Stimulated activated effector memory CD8-positive, alpha-beta T cell treated with anti-CD3 and anti-CD28 coated beads, Interleukin-12 subunit alpha, Interleukin-12 subunit beta, amount 100 ng/mL, for 72 hours (primary cell): ENCODE measurements at regions not wholly inside any gene's neighbourhood (a gene's known extent, or its start where the extent isn't known, plus 50 kb on each side); places are given as distances from the start of the nearest gene placed in this dataset.
"Not testable (repeated sequence)": the region's sequence is repeated elsewhere in the genome, so short reads cannot be mapped to it uniquely, and the experiment has no call there.

ENCODE experiments used
- ATAC-seq: fragments of 150-1000 bp; cut with Tn5 transposase; 2 replicates; pipeline ENCODE4 v1.10.0; 2021
- DNase-seq, 2 donors: peaks; one replicate each; pipeline ENCODE4 v3.0.0; 2021 to 2022; ENCODE audit warnings: low spot score in 2 of 2
- H3K27ac Mint-ChIP-seq: one replicate; pipeline ENCODE4 v1.8.0; 2022; ENCODE audit warnings: mild to moderate bottlenecking, mixed read lengths
- H3K36me3 Mint-ChIP-seq: one replicate; pipeline ENCODE4 v1.8.0; 2022; ENCODE audit warnings: mild to moderate bottlenecking, mixed read lengths
- H3K4me1 Mint-ChIP-seq: one replicate; pipeline ENCODE4 v1.8.0; 2022; ENCODE audit warnings: mixed read lengths
- H3K4me3 Mint-ChIP-seq: one replicate; pipeline ENCODE4 v1.8.0; 2022; ENCODE audit warnings: mild to moderate bottlenecking, mixed read lengths
- H3K9me3 Mint-ChIP-seq: one replicate; pipeline ENCODE4 v1.8.0; 2022; ENCODE audit warnings: mixed read lengths

DNA sequence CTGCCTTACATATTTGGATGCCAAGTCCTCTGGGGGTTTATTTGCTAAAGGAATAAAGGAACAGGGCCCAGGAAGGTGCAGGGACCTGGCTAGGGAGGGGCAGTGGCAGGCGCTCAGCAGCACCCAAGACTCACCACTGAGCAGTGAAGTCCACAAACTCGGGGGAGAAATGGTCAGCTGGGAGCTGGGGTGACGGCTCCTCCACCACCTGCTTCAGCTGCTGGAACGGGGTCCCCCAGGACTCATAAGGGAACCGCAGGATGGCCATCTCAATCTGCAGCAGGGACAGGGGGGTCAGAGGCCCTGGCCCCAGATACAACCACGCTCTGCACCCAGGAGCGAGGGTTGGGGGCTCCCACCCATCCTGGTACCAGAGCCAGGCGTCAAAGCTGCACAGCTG lies 83.2 kb downstream of the KCNJ18 start:
- not testable (repeated sequence) for DNase-seq, ATAC-seq, H3K9me3 Mint-ChIP-seq, H3K4me3 Mint-ChIP-seq, H3K4me1 Mint-ChIP-seq, H3K27ac Mint-ChIP-seq, H3K36me3 Mint-ChIP-seq

DNA sequence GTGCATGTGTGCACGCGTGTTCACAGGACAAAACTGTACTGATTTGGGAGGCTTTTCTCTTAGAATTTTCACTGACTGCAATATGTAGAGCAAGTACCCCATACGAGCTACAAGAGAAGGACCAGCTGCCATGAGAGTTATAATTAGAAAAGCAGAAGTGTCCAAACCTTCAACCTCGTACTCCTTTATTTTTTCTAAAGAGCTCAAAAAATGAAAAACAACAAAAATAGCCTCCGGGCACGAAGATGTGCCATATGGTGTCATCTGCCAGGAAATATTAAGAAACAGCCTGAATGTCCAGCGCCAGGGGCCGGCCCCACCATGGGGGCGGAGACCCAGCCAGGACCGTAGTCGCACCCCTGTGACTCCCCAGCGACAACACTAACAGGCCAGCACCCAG lies 84.6 kb downstream of the KCNJ18 start:
- not testable (repeated sequence) for H3K27ac Mint-ChIP-seq, DNase-seq, H3K4me1 Mint-ChIP-seq, H3K4me3 Mint-ChIP-seq, H3K36me3 Mint-ChIP-seq, H3K9me3 Mint-ChIP-seq, ATAC-seq

DNA sequence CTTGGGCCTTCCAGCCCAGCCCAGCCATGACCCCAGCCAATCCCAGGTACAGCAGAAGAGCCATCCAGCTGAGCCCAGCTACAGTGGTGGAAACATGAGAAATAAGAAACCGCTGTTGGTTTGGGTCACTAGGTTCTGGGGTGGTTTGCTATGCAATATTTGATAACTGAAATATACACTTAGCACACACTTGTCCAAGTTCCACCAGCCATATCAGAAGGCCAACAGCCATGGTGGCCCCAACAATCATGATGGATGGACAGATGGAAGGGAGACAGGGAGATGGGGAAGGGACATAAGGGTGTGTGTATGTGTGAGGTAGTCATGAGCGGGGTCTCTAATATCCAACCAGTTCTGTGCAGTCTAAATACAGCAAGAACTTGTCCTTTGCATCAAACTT lies 86.5 kb downstream of the KCNJ18 start:
- not testable (repeated sequence) for H3K36me3 Mint-ChIP-seq, DNase-seq, ATAC-seq, H3K27ac Mint-ChIP-seq, H3K9me3 Mint-ChIP-seq, H3K4me3 Mint-ChIP-seq, H3K4me1 Mint-ChIP-seq

DNA sequence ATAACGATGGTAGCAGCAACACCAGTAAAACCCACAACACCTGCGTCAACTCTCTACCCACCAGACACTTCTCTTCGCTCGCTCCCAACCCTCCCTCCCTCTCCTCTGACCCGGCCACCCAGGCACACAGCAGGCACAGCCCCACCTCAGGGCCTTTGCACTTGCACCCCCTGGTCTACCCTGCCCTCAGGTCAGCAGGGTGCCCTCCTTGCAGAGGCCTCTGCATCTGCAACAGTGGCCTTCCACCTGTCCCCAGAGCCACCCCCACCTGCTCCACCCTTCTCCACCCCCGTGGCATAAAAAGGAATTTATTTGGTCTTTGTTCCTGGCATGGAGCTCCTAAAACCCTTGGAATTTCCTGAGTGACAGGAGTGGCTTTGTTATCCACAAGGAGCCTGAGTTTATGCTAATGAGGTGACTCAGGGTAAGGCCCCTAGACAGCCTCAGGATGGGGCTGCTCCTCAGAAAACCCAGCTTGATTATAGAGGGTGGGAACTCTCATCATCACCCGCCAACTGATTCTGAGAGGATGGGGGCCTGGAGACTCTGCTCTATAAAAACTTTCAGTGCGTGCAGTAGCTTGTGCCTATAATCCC lies 88.1 kb downstream of the KCNJ18 start:
- not testable (repeated sequence) for H3K36me3 Mint-ChIP-seq, H3K4me3 Mint-ChIP-seq, H3K27ac Mint-ChIP-seq, H3K4me1 Mint-ChIP-seq, DNase-seq, ATAC-seq, H3K9me3 Mint-ChIP-seq

DNA sequence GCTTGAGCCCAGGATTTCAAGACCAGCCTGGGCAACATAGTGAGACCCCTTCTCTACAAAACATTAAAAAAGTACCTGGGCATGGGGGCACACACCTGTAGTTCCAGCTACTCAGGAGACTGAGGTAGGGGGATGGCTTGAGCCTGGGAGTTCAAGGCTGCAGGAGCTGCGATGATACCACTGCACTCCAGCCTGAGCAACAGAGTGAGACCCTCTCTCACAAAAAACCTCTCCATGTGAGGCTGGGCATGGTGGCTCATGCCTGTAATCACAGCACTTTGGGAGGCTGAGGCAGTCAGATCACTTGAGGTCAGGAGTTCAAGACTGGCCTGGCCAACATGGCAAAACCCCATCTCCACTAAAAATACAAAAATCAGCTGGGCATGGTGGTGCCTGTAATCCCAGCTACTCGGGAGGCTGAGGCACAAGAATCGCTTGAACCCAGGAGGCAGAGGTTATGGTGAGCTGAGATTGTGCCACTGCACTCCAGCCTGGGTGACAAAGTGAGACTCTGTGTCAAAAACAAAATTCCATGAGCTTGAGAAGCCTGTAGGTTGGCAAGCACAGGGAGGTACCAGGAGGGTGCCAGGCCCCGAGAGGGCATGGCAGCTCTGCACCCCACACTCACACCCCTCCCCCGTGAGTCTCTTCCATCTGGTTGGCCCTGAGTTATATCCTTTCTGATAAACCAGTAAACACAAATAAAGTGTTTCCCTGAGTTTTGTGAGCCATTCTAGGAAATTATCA lies 88.8 kb downstream of the KCNJ18 start:
- not testable (repeated sequence) for H3K27ac Mint-ChIP-seq, H3K36me3 Mint-ChIP-seq, H3K4me3 Mint-ChIP-seq, ATAC-seq, H3K4me1 Mint-ChIP-seq, H3K9me3 Mint-ChIP-seq
- DNase-seq: peak in 1 of 2 donors; percentile 20

DNA sequence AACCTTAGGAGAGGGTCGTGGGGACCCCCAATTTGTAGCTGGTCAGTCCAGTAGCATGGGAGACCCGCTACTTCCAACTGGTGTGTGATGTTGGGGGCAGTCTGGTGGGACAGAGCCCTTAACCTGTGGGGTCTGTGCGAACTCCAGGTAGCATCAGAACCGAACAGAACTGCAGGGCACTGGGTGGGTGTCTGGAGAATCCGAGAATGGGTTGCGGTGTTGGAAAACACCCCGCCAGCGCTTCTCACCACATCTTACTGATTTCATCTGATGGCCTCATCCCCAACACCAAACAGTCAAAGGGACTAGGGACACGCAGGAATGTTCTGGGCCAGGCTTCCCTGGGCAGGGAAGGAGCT lies 89.3 kb downstream of the KCNJ18 start:
- H3K9me3 Mint-ChIP-seq, H3K27ac Mint-ChIP-seq, H3K36me3 Mint-ChIP-seq, H3K4me3 Mint-ChIP-seq, H3K4me1 Mint-ChIP-seq: not testable (repeated sequence)
- ATAC-seq (peak; percentile 12), DNase-seq (peak in 1 of 2 donors; percentile 29)

DNA sequence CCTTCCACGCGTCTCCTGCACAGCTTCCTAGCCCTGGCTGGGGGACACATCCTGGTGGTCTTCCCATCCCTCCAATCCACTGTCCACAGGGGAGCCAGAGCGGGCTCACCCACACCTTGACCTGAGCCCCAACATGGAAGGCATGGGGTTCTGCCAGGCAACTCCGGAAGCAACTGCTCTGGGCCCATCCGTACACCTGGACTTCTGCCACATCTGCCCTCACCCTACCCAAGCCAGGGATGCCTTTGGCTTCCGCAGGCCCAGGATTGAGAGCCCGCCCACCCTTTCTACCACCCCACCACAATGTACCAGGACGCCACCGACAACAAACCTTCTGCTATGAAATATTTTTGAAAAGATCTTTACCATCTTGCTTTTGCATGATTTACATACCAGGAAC lies 89.8 kb downstream of the KCNJ18 start:
- not testable (repeated sequence) for H3K36me3 Mint-ChIP-seq, H3K4me3 Mint-ChIP-seq, H3K9me3 Mint-ChIP-seq, ATAC-seq, H3K27ac Mint-ChIP-seq, H3K4me1 Mint-ChIP-seq, DNase-seq

DNA sequence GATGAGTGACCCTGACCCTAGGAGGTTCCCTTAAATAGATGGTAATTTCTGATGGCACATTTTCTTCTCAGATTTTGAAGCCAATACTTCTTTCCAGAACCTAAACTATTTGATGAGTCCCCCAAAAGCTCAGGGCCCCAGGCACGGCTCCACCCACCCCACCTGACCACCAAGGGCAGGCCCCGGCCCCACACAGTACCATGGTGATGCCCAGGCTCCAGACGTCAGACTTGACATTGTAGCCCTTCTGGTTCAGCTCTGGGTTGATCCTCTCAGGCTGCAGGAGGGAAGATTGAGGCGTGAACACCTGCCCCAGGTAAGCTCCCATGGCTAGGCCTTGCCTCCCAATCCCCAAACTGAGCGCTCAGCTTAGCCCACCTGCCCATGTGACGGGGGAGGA lies 90.3 kb downstream of the KCNJ18 start:
- not testable (repeated sequence) for H3K4me3 Mint-ChIP-seq, H3K9me3 Mint-ChIP-seq

DNA sequence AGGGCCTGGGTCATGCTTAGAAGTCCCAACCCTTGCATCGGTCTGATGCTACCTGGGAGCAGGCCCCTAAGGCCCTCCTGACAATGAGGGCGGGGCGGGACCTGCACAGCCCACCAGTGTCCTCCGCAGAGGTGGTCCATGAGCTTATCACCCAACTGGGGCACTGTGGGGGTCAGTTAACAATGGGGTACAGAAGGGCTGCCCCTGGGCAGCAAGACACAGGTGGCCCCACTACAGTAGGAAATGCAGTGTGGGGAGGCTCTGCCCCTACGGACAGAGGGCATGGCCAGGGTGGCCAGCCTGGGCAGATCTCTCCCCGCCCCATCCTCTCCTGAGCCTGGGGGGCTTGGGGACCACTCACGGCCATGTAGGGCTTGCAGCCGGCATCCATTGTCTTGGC lies 90.7 kb downstream of the KCNJ18 start:
- not testable (repeated sequence) for H3K36me3 Mint-ChIP-seq, H3K27ac Mint-ChIP-seq, H3K4me3 Mint-ChIP-seq, DNase-seq, H3K9me3 Mint-ChIP-seq, H3K4me1 Mint-ChIP-seq
- peak; percentile 46 for ATAC-seq

More for the DNA sequence above, 90.3 kb downstream of the KCNJ18 start:
- not testable (repeated sequence) for ATAC-seq, H3K27ac Mint-ChIP-seq, H3K4me1 Mint-ChIP-seq, H3K36me3 Mint-ChIP-seq, DNase-seq

DNA sequence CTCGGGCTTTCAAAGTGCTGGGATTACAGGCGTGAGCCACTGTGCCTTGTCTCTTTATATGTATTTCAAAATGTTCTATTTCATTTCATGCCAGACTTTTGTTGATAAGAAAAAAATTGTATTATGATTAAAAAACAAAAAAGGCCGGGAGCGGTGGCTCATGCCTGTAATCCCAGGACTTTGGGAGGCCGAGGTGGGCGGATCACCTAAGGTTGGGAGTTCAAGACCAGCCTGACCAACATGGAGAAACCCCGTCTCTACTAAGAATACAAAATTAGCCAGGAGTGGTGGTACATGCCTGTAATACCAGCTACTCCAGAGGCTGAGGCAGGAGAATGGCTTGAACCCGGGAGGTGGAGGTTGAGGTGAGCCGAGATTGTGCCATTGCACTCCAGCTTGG lies 121.9 kb downstream of the KCNJ18 start:
- not testable (repeated sequence) for H3K4me1 Mint-ChIP-seq, H3K36me3 Mint-ChIP-seq, ATAC-seq, H3K4me3 Mint-ChIP-seq, H3K27ac Mint-ChIP-seq, DNase-seq, H3K9me3 Mint-ChIP-seq

DNA sequence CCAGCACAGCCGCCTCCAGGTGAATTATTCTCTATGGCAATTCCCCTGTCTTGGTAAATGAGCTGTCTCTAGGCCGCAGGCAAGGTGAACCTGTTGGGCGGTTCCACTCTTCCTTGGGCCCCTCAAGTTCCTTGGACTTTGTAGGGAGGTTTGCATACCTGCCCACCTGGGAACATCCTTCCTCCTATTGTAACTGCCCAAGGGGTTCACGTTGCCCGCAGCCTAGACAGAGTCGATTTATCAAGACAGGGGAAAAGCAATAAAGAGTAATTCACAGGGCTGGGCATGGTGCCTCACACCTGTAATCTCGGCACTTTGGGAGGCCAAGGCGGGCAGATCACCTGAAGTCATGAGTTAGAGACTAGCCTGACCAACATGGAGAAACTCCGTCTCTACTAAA lies 122.5 kb downstream of the KCNJ18 start:
- Mint-ChIP-seq H3K9me3 (peaks cover 7% of the 10 kb centered on the region), H3K36me3 (no peaks in the 10 kb centered on the region), H3K4me3 (no peak overlapping the region), H3K4me1 (no peaks in the 10 kb centered on the region), H3K27ac (no peak overlapping the region)
- DNase-seq (no peak), ATAC-seq (no peak)

DNA sequence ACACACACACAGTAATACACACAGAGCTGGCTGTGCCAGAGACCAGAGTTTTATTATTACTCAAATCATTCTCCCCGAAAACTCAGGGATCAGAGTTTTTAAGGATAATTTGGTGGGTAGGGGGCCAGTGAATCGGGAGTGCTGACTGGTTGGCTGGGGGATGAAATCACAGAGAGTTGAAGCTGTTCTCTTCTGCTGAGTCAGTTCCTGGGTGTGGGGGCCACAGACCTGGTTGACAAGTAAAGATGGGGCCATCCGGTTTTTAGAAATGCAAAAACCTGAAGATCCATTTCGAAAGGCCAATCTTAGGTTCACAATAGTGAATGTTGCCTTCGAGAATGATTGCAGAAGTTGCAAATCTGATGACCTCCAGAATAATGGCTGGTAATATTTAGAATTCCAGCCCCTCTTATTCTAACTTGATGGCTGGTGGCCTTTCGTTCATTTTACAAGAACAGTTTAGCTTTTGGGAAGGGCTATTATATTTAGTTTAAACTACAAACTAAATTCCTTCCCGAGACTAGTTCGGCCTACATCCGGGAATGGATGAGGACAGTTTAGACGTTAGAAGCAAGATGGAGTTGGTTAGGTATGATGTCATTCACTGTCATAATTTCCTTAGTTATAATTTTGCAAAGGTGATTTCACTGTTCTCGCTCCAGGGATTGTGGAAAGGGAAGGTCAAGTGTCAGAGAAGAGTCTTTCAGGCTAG lies 123.2 kb downstream of the KCNJ18 start:
- H3K4me1 Mint-ChIP-seq: no peaks in the 10 kb centered on the region
- peaks cover 7% of the 10 kb centered on the region for H3K9me3 Mint-ChIP-seq
- no peak overlapping the region for H3K4me3 Mint-ChIP-seq
- H3K27ac Mint-ChIP-seq: no peak overlapping the region
- no peaks in the 10 kb centered on the region for H3K36me3 Mint-ChIP-seq
- ATAC-seq (no peak), DNase-seq (no peak)

DNA sequence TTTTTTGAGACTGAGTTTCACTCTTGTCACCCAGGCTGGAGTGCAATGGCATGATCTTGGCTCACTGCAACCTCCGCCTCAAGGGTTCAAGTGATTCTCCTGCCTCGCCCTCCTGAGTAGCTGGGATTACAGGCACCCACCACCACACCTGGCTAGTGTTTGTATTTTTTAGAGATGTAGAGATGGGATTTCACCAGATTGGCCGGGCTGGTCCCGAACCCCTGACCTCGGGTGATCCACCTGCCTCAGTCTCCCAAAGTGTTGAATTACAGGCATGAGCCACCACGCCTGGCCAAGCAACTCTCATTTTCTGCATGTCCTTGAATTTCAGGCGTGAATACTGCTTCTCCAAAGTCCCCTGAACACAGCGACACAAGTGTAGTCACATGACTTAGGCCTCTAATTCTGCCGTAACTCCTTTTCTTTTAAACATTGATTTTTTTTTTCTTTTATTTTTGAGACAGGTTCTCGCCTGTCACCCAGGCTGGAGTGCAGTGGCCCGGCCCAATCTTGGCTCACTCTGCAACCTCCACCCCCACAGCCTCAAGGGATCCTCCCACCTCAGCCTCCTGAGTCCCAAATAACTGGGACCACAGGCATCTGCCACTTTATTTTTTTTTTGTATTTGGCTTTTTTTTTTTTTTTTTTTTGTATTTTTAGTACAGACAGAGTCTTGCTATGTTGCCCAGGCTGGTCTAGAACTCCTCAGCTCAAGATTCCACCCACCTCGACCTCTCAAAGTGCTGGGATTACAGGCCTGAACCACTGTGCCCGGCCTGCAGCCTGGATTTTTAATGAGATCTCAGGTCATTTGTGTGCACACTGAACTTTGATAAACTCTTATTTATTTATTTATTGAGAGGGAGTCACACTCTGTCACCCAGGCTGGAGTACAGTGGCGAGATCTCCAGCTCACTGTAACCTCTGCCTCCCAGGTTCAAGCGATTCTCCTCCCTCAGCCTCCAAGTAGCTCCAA lies 124.6 kb downstream of the KCNJ18 start:
- no peak for ATAC-seq
- H3K36me3 Mint-ChIP-seq: no peaks in the 10 kb centered on the region
- H3K4me1 Mint-ChIP-seq: no peaks in the 10 kb centered on the region
- no peak for DNase-seq
- H3K27ac Mint-ChIP-seq: no peak overlapping the region
- H3K9me3 Mint-ChIP-seq: peaks cover 7% of the 10 kb centered on the region
- H3K4me3 Mint-ChIP-seq: no peak overlapping the region

DNA sequence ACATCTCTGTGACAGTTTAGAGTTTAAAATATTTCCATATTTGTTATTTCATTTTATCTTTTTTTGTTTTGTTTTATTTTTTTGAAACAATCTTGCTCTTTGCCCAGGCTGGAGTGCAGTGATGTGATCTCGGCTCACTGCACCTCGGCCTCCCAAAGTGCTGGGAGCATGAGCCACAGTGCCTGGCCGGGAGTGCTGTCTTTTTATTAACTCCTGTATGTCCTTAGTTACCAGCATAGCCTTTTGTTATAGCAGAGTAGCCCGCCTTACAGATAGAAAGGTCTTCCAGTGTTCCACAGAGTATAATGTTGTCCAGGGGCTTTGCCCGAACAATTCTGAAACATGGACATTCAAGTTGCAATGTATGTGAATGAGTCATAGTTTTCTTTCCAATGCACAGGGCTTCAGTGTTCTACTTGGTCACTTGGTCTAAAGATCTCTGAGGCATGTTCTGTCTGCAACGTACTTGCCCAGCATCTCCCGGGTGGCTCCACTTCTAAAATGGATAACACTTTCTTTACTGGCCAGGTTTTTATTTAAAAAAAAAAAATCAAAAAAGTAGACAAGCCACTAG lies 125.6 kb downstream of the KCNJ18 start:
- H3K27ac Mint-ChIP-seq: no peak overlapping the region
- H3K4me1 Mint-ChIP-seq: no peaks in the 10 kb centered on the region
- H3K9me3 Mint-ChIP-seq: peaks cover 7% of the 10 kb centered on the region
- H3K4me3 Mint-ChIP-seq: no peak overlapping the region
- no peak for ATAC-seq
- no peaks in the 10 kb centered on the region for H3K36me3 Mint-ChIP-seq
- no peak for DNase-seq

DNA sequence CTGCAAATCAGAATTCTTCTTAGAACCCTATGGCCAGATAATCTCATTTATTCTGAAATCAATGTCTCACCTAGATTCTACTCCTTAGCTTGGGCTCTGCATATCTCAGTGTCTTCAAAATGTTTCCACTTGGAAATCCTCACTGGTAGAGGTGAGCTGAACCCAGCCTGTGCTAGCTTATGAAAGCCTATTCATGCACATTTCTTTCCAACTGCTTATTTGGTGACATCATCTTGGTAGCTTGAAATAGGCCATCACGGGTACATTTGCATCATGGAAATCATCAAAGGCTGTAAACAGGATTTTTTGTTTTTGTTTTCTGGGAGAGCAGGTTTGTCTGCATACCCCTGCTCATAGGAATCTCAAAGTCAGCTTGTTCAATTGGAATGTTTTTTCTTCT lies 130.8 kb downstream of the KCNJ18 start:
- Mint-ChIP-seq H3K27ac (no peak overlapping the region), H3K4me3 (no peak overlapping the region), H3K9me3 (peaks cover 3% of the 10 kb centered on the region), H3K4me1 (no peaks in the 10 kb centered on the region), H3K36me3 (no peaks in the 10 kb centered on the region)
- no peak for ATAC-seq
- DNase-seq: no peak
